ENCODE measurements at regions not wholly inside any gene's neighbourhood (a gene's known extent, or its start where the extent isn't known, plus 50 kb on each side); places are given as distances from the start of the nearest gene placed in this dataset.

DNA sequence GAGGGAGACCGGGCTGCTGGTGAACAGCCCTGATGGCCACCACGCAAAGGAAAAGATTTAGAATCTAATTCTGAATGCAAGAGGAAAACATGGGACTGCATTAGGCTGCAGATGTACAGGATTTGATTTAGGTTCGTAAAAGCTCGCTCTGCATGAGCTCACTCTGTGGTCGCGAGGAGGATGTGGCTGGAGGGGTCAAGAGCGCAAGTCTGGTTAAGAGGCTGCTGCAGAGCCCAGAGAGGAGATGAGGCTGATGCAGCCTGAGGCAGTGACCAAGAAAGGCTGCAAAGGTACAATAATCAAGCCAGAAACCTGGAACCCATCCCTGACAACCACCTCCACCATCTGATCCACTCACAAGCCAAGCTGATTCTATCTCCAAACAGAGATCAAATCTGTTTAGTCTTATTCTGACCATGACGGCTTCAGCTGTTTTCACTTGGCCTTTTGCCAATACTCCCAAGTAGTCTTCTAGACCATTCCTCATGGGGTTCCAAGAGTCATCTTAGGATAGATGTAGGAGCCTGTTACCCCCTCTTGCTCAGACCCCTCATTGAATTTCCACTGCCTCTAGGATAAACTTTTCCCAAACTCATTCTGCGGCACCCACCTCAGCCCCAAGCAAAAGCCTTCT, 58.9 kb upstream of the ARL4C start:
- TF ChIP-seq TEAD4 (IDR thresholded peaks at IDR 0.05) = no peak
- 0 out of 2 replicates have a peak, but pooled peaks have one; percentile 11 for TF ChIP-seq NFIC (IDR thresholded peaks at IDR 0.05)

DNA sequence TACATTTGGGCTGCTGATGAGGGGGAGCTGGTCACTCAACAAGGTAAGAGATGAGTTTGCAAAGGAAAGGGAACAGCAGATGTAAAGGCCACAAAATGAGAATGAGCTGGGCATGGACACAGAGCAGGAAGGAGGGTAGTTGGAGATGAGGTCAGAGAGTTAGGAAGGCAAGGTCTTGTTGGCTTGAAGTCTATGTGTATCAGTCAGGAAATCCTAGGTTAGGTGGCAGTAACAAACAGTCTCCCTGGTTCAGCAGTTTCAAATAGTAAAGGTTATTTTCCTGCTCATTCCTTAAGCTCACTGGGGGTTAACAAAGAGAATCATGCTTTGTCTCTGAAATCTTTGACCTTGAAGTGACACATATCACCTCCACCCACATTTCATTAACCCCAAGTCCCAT, 58.3 kb upstream of the ARL4C start:
- TF ChIP-seq ZBTB7A (IDR thresholded peaks at IDR 0.05; ENCODE audit: low read depth) (no peak), NFIC (IDR thresholded peaks at IDR 0.05) (no peak), TAF1 (IDR thresholded peaks at IDR 0.05; ENCODE audit: low read depth) (no peak), EGR1 (IDR thresholded peaks at IDR 0.05) (no peak), TEAD4 (IDR thresholded peaks at IDR 0.05) (no peak)

DNA sequence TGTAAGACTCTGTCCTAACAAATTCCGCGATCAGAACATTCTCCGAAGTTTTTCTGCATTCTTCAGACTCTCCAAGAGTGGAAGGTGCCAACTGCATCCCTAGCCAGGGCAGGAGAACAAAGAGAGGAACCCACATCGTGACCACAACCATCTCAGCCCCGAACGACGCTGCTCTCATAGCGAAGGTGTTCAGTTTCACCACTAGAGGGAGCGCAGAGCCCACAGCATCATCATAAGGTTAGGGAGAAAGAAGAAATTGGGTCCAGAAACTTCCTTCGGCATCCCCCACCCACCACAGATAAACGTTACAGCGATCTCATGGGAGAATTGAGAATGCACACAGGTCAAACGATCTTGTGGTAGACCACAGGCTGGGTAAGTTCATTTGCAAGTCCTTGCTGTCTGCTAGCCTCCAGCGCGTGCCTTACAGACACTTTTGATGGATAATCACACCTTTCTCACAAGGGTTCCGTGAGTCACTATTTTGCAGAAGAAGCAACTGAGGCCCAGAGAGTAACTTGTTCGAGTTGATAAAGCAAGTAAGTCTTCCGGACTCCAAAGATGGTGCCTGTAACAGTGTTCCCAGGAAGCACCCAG, 53.7 kb upstream of the ARL4C start:
- TF ChIP-seq TEAD4 (IDR thresholded peaks at IDR 0.05) = no peak
- peak; percentile 99 for TF ChIP-seq RAD21 (IDR thresholded peaks at IDR 0.05; ENCODE audit: low read depth)

DNA sequence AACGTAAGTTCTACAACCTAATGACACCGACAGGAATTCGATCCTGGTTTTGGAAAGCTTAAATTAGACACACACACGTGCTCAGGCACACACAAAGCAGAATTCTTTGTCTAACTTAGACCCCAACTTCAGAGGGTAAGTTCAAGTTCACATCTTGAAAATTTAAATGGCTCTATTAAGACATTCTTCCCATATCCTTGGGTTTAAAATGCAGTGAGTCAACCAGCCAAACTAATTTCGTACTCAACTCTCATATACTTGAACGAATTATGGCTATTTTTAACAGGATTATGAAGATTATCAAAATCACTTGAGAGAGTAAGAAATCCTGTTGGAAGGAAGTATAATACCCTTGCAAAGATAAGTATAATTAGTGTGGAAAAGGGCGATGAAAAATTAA, 53.2 kb upstream of the ARL4C start:
- no peak for TF ChIP-seq TAF1 (IDR thresholded peaks at IDR 0.05; ENCODE audit: low read depth)
- TF ChIP-seq, protein P1, sequence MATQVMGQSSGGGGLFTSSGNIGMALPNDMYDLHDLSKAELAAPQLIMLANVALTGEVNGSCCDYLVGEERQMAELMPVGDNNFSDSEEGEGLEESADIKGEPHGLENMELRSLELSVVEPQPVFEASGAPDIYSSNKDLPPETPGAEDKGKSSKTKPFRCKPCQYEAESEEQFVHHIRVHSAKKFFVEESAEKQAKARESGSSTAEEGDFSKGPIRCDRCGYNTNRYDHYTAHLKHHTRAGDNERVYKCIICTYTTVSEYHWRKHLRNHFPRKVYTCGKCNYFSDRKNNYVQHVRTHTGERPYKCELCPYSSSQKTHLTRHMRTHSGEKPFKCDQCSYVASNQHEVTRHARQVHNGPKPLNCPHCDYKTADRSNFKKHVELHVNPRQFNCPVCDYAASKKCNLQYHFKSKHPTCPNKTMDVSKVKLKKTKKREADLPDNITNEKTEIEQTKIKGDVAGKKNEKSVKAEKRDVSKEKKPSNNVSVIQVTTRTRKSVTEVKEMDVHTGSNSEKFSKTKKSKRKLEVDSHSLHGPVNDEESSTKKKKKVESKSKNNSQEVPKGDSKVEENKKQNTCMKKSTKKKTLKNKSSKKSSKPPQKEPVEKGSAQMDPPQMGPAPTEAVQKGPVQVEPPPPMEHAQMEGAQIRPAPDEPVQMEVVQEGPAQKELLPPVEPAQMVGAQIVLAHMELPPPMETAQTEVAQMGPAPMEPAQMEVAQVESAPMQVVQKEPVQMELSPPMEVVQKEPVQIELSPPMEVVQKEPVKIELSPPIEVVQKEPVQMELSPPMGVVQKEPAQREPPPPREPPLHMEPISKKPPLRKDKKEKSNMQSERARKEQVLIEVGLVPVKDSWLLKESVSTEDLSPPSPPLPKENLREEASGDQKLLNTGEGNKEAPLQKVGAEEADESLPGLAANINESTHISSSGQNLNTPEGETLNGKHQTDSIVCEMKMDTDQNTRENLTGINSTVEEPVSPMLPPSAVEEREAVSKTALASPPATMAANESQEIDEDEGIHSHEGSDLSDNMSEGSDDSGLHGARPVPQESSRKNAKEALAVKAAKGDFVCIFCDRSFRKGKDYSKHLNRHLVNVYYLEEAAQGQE (IDR thresholded peaks at IDR 0.05; ENCODE audit: low read depth) = no peak
- TF ChIP-seq, protein P2, sequence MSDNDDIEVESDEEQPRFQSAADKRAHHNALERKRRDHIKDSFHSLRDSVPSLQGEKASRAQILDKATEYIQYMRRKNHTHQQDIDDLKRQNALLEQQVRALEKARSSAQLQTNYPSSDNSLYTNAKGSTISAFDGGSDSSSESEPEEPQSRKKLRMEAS (IDR thresholded peaks at IDR 0.05) = no peak
- no peak for TF ChIP-seq ZBTB7A (IDR thresholded peaks at IDR 0.05; ENCODE audit: low read depth)
- TF ChIP-seq YY1 (IDR thresholded peaks at IDR 0.05; ENCODE audit: low read depth) = no peak
- no peak for TF ChIP-seq RAD21 (IDR thresholded peaks at IDR 0.05; ENCODE audit: low read depth)
- TF ChIP-seq EP300 (IDR thresholded peaks at IDR 0.05; ENCODE audit: borderline replicate concordance) = no peak
- TF ChIP-seq EGR1 (IDR thresholded peaks at IDR 0.05) = no peak
- TF ChIP-seq TCF12 (IDR thresholded peaks at IDR 0.05; ENCODE audit: low read depth) = no peak

DNA sequence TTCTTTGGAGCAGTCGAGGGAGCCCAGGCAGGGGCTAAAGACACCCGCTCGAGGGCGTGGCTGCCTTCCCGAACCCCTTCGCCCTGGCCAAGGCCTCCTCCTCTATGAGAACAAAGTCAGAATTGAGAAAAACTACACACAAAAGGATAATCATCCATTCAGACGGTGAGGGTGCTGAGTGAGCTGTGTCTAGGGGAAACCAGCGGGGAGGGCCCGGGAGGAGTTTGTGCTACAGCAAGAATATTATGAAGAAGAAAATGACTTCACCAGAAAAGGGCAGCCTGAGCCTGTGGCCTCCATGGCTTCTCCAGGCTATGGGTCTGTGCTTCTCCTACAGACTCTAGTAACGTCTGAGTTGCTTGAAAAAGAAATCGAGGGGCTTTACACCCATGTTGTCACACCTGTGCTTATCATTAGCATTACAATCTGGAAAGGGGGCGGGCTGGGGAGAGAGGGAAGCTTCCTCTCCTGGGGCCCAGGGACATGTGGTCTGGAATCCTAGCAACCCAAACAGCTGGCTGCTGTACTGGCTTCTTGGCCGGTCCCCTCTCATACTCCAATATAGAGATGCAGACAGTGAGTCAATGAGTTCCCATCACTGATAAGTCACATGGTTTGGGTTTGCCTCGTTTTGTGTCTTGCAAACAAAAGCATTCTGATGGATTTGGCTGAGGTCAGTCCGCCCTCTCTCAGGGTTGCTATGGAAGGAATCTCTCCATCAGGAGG, 52.0 kb upstream of the ARL4C start:
- TF ChIP-seq TAF1 (IDR thresholded peaks at IDR 0.05; ENCODE audit: low read depth) = no peak
- TF ChIP-seq EGR1 (IDR thresholded peaks at IDR 0.05) = no peak
- TF ChIP-seq, protein P1 (IDR thresholded peaks at IDR 0.05; ENCODE audit: low read depth) = no peak
- TF ChIP-seq NFIC (IDR thresholded peaks at IDR 0.05) = no peak
- no peak for TF ChIP-seq ZBTB7A (IDR thresholded peaks at IDR 0.05; ENCODE audit: low read depth)
- TF ChIP-seq YY1 (IDR thresholded peaks at IDR 0.05; ENCODE audit: low read depth) = no peak
- TF ChIP-seq, protein P2 (IDR thresholded peaks at IDR 0.05) = no peak
- no peak for TF ChIP-seq FOXM1 (IDR thresholded peaks at IDR 0.05; ENCODE audit: borderline replicate concordance, low read depth)
- TF ChIP-seq TEAD4 (IDR thresholded peaks at IDR 0.05) = no peak
- TF ChIP-seq TCF12 (IDR thresholded peaks at IDR 0.05; ENCODE audit: low read depth) = no peak
- no peak for TF ChIP-seq CREB1 (IDR thresholded peaks at IDR 0.05; ENCODE audit: low read depth)
- no peak for TF ChIP-seq RAD21 (IDR thresholded peaks at IDR 0.05; ENCODE audit: low read depth)
- TF ChIP-seq EP300 (IDR thresholded peaks at IDR 0.05; ENCODE audit: borderline replicate concordance) = no peak
- TF ChIP-seq CEBPB (IDR thresholded peaks at IDR 0.05) = no peak
- TF ChIP-seq, protein P3, sequence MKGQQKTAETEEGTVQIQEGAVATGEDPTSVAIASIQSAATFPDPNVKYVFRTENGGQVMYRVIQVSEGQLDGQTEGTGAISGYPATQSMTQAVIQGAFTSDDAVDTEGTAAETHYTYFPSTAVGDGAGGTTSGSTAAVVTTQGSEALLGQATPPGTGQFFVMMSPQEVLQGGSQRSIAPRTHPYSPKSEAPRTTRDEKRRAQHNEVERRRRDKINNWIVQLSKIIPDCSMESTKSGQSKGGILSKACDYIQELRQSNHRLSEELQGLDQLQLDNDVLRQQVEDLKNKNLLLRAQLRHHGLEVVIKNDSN (IDR thresholded peaks at IDR 0.05) = no peak

DNA sequence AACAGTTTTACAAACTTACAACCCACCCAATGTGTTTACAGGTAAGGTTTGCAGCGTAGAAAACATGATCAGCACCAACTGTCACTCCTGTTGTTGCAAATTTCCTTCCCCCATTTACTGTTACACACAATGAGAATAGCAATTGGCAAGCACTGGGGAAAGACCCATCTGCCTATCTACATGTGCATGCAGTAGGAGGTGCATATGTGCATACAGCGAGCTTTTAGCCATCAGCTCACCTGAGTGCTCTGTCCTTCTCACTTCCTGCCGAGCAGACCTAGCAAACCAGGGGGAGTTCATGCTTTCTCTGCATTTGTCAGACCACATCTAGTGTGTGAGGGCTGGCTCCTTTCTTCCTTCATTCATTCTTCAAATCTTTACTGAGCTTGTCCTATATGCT, 49.9 kb upstream of the ARL4C start:
- no peak for TF ChIP-seq CREB1 (IDR thresholded peaks at IDR 0.05; ENCODE audit: low read depth)
- no peak for TF ChIP-seq TAF1 (IDR thresholded peaks at IDR 0.05; ENCODE audit: low read depth)
- TF ChIP-seq TEAD4 (IDR thresholded peaks at IDR 0.05) = no peak
- no peak for TF ChIP-seq TCF12 (IDR thresholded peaks at IDR 0.05; ENCODE audit: low read depth)
- TF ChIP-seq YY1 (IDR thresholded peaks at IDR 0.05; ENCODE audit: low read depth) = no peak
- no peak for TF ChIP-seq ZBTB7A (IDR thresholded peaks at IDR 0.05; ENCODE audit: low read depth)
- no peak for TF ChIP-seq RAD21 (IDR thresholded peaks at IDR 0.05; ENCODE audit: low read depth)
- TF ChIP-seq, protein P3 (IDR thresholded peaks at IDR 0.05) = no peak
- TF ChIP-seq, protein P2 (IDR thresholded peaks at IDR 0.05) = no peak
- TF ChIP-seq NFIC (IDR thresholded peaks at IDR 0.05) = no peak
- TF ChIP-seq EGR1 (IDR thresholded peaks at IDR 0.05) = no peak
- no peak for TF ChIP-seq FOXM1 (IDR thresholded peaks at IDR 0.05; ENCODE audit: borderline replicate concordance, low read depth)
- no peak for TF ChIP-seq EP300 (IDR thresholded peaks at IDR 0.05; ENCODE audit: borderline replicate concordance)
- TF ChIP-seq CEBPB (IDR thresholded peaks at IDR 0.05) = no peak
- TF ChIP-seq, protein P1 (IDR thresholded peaks at IDR 0.05; ENCODE audit: low read depth) = no peak
